NCI-H524 (cell line): ENCODE measurements at regions not wholly inside any gene's neighbourhood (a gene's known extent, or its start where the extent isn't known, plus 50 kb on each side); places are given as distances from the start of the nearest gene placed in this dataset.
A peak's percentile ranks its signal among the peaks of the same experiment; 100 is the strongest.
"Not testable (repeated sequence)": the region's sequence is repeated elsewhere in the genome, so short reads cannot be mapped to it uniquely, and the experiment has no call there.

Source experiments
- DNase-seq, 2 experiments: peaks; one replicate each; lab custom pipeline; 2025; lab: John Stamatoyannopoulos, UW

GRCh38 chrX:99413317-99413716, 996.8 kb downstream of the PCDH19 start:
- no peak for DNase-seq

- DNase-seq: no peak
Observed at GRCh38 chrX:99398545-99398944, 1011.5 kb downstream of the PCDH19 start.

DNA sequence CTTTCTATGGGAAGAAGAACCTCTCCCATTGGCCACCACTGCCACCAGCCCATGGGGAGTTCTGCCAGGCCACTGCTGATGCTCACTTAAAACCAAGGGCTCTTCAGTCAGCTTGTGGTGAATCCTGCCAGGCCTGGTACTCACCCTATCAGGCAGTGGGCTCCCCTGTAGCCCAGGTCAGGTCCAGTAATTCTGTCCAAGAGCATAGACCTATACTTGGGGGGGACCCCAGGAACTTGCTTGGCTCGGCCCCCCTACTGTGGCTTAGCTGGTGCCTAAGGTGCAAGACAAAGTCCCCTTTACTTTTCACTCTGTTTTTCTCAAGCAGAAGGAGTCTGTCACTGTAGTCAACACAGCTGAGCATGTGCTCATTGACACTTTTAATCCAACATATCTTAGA, 1012.2 kb downstream of the PCDH19 start:
- DNase-seq: no peak

DNA sequence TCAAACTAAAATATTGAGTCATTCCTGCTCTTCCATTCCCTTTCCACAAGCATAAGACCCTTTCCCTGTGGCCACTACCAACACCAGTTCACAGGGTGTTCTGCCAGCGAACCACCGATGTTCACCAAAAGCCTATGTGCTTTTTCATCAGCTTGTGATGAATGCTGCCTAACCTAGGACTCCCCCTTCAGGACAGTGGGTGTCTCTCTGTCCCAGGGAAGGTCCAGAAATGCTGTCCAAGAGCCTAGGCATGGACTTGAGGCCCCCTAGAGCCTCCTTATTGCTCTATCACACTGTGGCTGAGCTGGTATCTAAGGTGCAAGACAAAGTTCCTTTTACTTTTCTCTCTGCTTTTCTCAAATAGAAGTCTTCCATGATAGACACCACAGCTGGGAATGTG, 1015.6 kb downstream of the PCDH19 start:
- DNase-seq: no peak

- no peak for DNase-seq
Observed at GRCh38 chrX:99384594-99385374, 1025.3 kb downstream of the PCDH19 start.

- DNase-seq: no peak
Observed at GRCh38 chrX:99383786-99384185, 1026.3 kb downstream of the PCDH19 start.

DNA sequence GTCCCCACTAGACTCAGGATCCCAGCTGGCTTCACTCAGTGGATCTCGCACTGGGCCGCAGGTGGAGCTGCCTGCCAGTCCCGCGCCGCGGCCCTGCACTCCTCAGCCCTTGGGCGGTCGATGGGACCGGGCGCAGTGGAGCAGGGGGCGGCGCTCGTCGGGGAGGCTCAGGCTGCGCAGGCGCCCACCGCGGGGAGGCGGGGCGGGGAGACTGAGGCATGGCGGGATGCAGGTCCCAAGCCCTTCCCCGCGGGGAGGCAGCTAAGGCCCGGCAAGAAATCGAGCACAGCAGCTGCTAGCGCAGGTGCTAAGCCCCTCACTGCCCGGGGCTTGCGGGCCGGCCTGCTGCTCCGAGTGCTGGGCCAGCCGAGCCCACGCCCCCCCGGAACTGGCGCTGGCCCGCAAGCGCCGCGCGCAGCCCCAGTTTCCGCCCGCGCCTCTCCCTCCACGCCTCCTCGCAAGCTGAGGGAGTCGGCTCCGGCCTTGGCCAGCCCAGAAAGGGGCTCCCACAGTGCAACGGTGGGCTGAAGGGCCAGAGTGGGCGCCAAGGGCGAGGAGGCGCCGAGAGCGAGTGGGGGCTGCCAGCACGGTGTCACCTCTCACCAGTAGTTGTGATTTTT, 1038.0 kb downstream of the PCDH19 start:
- no peak for DNase-seq

GRCh38 chrX:99353412-99353811, 1056.7 kb downstream of the PCDH19 start:
- no peak for DNase-seq

DNA sequence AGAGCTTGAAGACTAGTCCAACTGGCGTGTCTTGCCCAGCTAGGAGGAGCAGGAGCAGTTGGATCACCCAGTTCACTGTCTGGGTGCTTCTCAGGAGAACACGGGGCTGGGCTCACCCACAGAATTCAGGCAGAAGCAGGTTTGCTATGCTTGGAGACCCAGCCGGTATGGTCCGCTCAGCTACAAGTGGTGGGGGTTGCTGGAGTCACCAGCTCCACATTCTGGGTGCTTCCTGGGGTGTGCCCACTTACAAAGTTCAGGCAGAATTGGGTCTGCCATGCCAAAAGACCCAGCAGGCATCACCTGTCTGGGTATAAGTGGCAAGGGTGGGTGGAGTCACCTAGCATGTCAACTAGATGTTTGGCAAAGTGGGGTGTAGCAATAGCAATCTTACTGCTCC, 1061.8 kb downstream of the PCDH19 start:
- DNase-seq: no peak

DNA sequence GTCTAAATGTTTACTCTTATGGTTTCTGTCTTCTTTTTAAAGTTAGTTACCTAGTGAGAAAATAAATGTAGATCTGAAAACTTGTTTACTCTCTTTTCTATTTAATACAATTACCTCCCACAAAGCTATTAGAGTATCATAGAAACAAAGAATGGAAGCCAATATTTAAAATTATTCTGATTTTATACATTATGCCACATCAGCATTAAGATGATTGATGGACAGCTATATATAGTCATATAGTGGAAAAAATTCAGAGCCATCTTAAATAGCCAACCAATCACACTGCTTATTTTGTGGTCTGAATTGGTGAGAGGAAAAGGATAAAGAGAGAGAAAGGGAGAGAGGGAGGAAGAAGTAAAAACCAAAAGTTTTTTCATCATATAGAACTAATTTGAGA, 1101.8 kb downstream of the PCDH19 start:
- no peak for DNase-seq

DNA sequence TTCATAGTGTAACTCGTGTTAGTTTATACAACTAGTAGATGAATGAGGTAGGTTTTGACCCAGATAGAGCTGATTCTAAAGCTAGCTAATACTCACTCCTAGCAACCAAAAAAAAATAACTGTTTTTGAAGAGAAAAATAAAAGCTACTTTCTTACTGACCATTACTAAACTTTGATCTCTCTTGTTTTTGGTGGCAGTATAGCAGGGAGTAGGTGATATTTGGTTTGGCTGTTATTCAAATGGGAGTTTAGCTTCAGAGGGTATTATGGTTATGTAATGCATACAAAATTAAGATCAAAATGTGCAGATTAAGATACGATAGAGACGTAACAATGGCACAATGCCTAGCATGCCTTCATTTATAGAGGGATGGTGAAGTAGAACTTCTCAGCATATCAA, 1104.5 kb downstream of the PCDH19 start:
- DNase-seq: no peak

GRCh38 chrX:99301990-99302389, 1108.1 kb downstream of the PCDH19 start:
- peak; percentile 53 to 78 for DNase-seq

- no peak for DNase-seq
Observed at GRCh38 chrX:99271641-99272040, 1138.4 kb downstream of the PCDH19 start.

- peak; percentile 16 to 42 for DNase-seq
Observed at GRCh38 chrX:99266255-99266654, 1143.8 kb downstream of the PCDH19 start.

DNA sequence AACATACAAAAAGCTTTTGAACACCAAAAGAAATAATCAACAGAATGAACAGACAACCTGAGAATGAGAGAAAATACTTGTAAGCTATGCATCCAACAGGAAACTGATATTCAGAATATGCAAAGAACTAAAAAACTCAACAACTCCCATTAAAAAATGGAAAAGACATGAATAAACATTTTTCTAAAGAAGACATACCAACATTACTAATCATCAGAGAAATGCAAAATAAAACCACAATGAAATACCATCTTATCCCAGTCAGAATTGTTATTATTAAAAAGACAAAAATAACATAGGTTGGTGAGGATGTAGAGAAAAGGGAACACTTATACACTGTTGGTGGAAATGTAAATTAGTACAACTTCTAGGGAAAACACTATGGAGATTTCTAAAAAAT, 1161.9 kb downstream of the PCDH19 start:
- no peak for DNase-seq

DNA sequence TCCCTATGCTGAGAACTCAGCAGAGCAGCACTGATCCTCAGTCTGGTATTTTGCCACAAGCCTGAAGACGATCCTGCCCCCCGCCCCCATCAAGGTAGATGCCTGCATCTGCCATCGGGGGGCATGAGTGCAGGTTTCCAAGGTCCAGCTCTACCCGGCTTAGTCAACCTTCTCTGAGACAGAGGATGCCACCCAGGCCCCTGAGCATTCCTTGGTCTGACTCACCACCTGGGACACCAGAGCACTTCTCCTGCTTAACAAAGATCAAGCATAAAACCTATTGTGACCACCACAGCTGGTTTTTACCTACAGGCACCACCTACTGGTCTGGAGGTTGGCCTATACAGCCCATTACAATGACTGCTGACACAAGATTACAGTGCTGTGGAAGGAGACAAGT, 1168.1 kb downstream of the PCDH19 start:
- no peak for DNase-seq

DNA sequence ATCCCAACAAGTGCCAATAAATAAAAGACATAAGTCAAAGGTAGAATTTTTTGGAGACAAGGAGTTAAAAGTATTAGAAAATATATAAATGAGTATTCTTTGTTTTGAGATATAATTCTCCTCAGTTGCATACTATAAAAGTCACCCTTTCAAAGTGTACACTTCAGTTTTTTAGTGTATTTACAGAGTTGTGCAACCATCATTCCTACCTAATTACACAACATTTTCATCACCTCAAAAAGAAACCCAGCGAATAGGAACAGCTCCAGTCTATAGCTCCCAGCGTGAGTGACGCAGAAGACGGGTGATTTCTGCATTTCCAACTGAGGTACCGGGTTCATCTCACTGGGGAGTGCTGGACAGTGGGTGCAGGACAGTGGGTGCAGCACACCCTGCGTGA, 1175.7 kb downstream of the PCDH19 start:
- DNase-seq: not testable (repeated sequence)

GRCh38 chrX:99192421-99192820, 1217.7 kb downstream of the PCDH19 start:
- DNase-seq: no peak

DNA sequence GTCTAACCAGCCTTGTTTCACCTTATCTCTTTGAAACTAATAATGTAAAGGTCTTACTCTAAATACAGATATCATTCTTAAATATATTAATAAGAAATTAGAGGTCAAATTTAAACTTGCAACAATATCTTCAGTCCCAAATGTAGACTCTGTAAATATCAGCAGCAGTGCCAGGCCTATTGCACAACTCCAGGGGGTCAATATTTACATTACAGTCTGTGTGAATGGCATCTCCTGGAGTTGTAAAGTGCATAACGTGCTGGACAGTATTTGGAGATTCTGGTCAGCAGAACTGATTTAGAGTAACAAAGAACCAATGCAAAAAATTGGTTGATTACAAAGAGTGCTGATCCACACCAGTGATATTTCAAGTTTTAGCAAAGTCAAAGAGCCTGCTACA, 1225.9 kb downstream of the PCDH19 start:
- no peak for DNase-seq

GRCh38 chrX:99172958-99173357, 1237.1 kb downstream of the PCDH19 start:
- DNase-seq: peak in 1 of 2 experiments; percentile 9

- DNase-seq: no peak
Observed at GRCh38 chrX:99142745-99143144, 1267.3 kb downstream of the PCDH19 start.

- no peak for DNase-seq
Observed at GRCh38 chrX:99137488-99137887, 1272.6 kb downstream of the PCDH19 start.

DNA sequence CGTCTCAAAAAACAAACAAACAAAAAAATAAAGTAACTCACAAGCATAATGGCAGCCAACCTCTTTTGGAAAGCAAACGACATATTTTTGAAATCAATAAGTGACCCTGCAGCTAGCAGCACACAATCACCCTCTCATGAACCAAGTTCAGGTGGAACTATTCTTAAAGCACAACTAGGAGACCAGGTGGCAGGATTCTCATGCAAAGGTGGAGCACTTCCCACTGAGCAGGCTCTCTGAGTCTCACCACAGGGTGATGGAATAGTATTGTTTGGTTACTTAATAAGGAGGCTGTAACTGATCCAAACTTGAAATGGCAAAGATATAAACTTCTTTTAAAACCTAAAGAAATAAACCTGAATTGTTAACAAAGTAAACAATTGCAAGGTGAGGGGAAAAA, 1293.1 kb downstream of the PCDH19 start:
- DNase-seq: no peak
